ENCODE measurements at regions not wholly inside any gene's neighbourhood (a gene's known extent, or its start where the extent isn't known, plus 50 kb on each side); places are given as distances from the start of the nearest gene placed in this dataset.

- DNase-seq (ENCODE audit: low spot score), result no peak
- in situ Hi-C loops (cut with MboI; ENCODE audit: low pct_unique_long_range_greater_than_20kb, low sequenced_read_pairs, unreplicated experiment), result no loop called here
- no peak for TF ChIP-seq CTCF (IDR thresholded peaks at IDR 0.05; ENCODE audit: extremely low read depth, insufficient read depth, missing control alignments)
Observed at GRCh38 chr3:154954757-154955156, 125.4 kb upstream of the MME start.

- no peak for TF ChIP-seq CTCF (IDR thresholded peaks at IDR 0.05; ENCODE audit: extremely low read depth, insufficient read depth, missing control alignments)
- in situ Hi-C loops (cut with MboI; ENCODE audit: low pct_unique_long_range_greater_than_20kb, low sequenced_read_pairs, unreplicated experiment), result no loop called here
- DNase-seq (ENCODE audit: low spot score), result no peak
Observed at GRCh38 chr3:154953538-154953937, 126.6 kb upstream of the MME start.

GRCh38 chr3:154952553-154952952 lies 127.6 kb upstream of the MME start:
- TF ChIP-seq CTCF (IDR thresholded peaks at IDR 0.05; ENCODE audit: extremely low read depth, insufficient read depth, missing control alignments), result no peak
- in situ Hi-C loops (cut with MboI; ENCODE audit: low pct_unique_long_range_greater_than_20kb, low sequenced_read_pairs, unreplicated experiment), result no loop called here

DNA sequence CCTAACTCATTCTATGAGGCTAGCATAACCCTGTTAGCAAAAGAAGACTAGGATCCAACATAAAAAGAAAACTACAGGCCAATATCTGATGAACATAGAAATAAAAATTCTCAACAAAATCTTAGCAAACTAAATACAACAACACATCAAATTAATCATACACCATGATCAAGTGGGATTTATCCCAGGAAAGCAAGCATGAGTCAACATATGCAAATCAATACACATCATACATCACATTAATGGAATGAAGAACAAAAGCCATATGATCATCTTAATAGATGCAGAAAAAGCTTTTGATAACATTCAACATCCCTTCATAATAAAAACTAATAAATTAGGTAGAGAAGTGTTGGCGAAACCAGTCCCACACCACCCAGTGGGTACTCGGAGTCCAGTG lies 136.1 kb upstream of the MME start:
- no peak for DNase-seq (ENCODE audit: low spot score)
- in situ Hi-C loops (cut with MboI; ENCODE audit: low pct_unique_long_range_greater_than_20kb, low sequenced_read_pairs, unreplicated experiment), result no loop called here
- no peak for TF ChIP-seq CTCF (IDR thresholded peaks at IDR 0.05; ENCODE audit: extremely low read depth, insufficient read depth, missing control alignments)

More at GRCh38 chr3:154952553-154952952, 127.6 kb upstream of the MME start:
- no peak for DNase-seq (ENCODE audit: low spot score)

GRCh38 chr3:154942827-154943226 lies 137.3 kb upstream of the MME start:
- in situ Hi-C loops (cut with MboI; ENCODE audit: low pct_unique_long_range_greater_than_20kb, low sequenced_read_pairs, unreplicated experiment), result no loop called here
- no peak for DNase-seq (ENCODE audit: low spot score)
- TF ChIP-seq CTCF (IDR thresholded peaks at IDR 0.05; ENCODE audit: extremely low read depth, insufficient read depth, missing control alignments), result no peak

GRCh38 chr3:154936196-154936595 lies 143.9 kb upstream of the MME start:
- no peak for DNase-seq (ENCODE audit: low spot score)
- TF ChIP-seq CTCF (IDR thresholded peaks at IDR 0.05; ENCODE audit: extremely low read depth, insufficient read depth, missing control alignments), result no peak
- in situ Hi-C loops (cut with MboI; ENCODE audit: low pct_unique_long_range_greater_than_20kb, low sequenced_read_pairs, unreplicated experiment), result no loop called here

DNA sequence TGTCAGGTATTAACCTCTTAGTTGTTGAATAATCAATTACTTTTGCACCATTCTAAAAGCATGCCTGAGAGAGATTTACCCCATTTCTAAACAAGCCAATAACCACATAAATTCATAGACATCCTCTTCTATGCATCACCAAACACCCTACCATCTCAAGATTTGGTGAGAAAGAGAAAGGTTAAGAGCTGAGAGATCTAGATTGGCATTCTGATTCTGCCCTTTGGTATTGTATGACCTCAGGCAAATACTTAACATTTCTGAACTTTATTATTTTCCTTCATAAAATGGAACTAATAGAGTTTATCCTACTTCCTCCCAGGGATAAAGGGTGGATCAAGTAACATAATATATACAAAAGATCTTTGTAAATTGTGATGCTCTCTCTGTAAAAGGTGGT lies 146.5 kb upstream of the MME start:
- TF ChIP-seq CTCF (IDR thresholded peaks at IDR 0.05; ENCODE audit: extremely low read depth, insufficient read depth, missing control alignments), result no peak
- no peak for DNase-seq (ENCODE audit: low spot score)
- in situ Hi-C loops (cut with MboI; ENCODE audit: low pct_unique_long_range_greater_than_20kb, low sequenced_read_pairs, unreplicated experiment), result no loop called here
